Suprapubic skin (tissue), 4 donors: ENCODE measurements at regions not wholly inside any gene's neighbourhood (a gene's known extent, or its start where the extent isn't known, plus 50 kb on each side); places are given as distances from the start of the nearest gene placed in this dataset.

Experiments
- DNase-seq, 2 donors: peaks; one replicate each; pipeline ENCODE4 v3.0.0-alpha.2; 2019; ENCODE audit warnings: low spot score in 2 of 2
- H3K27ac ChIP-seq: fragments of 200-600 bp; sonication (generic); one replicate; pipeline ENCODE4 v1.5.1; 2019
- H3K27me3 ChIP-seq: fragments of 200-600 bp; sonication (generic); one replicate; pipeline ENCODE4 v1.5.1; 2019
- H3K36me3 ChIP-seq: fragments of 200-600 bp; sonication (generic); one replicate; pipeline ENCODE4 v1.5.1; 2019
- H3K4me1 ChIP-seq: fragments of 200-600 bp; sonication (generic); one replicate; pipeline ENCODE4 v1.5.1; 2019
- H3K4me3 ChIP-seq: fragments of 200-600 bp; sonication (generic); one replicate; pipeline ENCODE4 v1.5.1; 2019; ENCODE audit warnings: mild to moderate bottlenecking
- H3K9me3 ChIP-seq: fragments of 200-600 bp; sonication (generic); one replicate; pipeline ENCODE4 v1.5.1; 2019
- EP300 ChIP-seq: sonication (generic); formaldehyde crosslinking; IDR thresholded peaks from one replicate; pipeline ENCODE4 v1.6.1; 2017; ENCODE audit warnings: antibody characterized with exemption
- POLR2A ChIP-seq, 2 donors: fragments of 450-650 bp; IDR thresholded peaks; one replicate each; pipeline ENCODE4 v1.6.1; 2017; ENCODE audit warnings: antibody characterized with exemption in 2 of 2, mild to moderate bottlenecking in 2 of 2, moderate library complexity in 2 of 2
- POLR2AphosphoS5 ChIP-seq, 3 donors: sonication (generic); formaldehyde crosslinking; IDR thresholded peaks; one replicate each; pipeline ENCODE4 v1.6.1; 2017; ENCODE audit warnings: antibody characterized with exemption in 3 of 3
- WGBS: methylation state at CpG from one replicate; pipeline ENCODE4 v1.1.5; 2018; 5-methylcytosine and 5-hydroxymethylcytosine counted together
- TF ChIP-seq, protein P1 (sequence below), 2 donors: fragments of 200-600 bp in 1 of 2; fragments of 450-650 bp in 1 of 2; sonication (generic) in 1 of 2; IDR thresholded peaks; one replicate each; pipeline ENCODE4 v1.5.1; 2016 to 2019; ENCODE audit warnings: antibody characterized with exemption in 2 of 2, mild to moderate bottlenecking in 1 of 2, moderate library complexity in 1 of 2

DNA sequence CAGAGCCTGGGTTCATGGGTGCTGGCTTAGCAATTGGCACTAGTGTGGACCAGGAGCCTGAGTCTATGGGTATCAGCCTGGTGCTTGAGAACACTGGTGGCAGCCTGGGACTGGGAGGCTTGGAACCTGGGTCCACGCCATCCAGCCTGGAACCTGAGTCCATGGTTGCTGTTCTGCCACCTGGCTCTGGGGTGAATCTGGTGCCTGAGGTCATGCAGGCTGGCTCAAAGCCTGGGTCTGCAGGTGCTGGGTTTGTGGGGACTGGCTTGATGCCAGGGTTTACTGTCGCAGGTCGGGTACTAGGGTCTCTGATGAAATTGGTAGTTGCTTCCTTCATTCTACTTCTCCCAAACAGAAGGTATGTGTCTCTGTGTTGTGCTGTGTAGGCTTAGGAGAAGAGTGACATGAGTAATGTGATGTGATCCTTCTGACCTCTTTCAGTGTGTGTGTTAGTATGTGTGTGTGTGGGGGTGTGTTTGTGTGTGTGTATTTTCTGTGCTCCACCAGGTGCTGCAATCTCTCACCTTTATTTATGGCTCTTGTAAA, 517.0 kb upstream of the EPHA5 start:
- no peak for TF ChIP-seq EP300
- TF ChIP-seq, protein P1, sequence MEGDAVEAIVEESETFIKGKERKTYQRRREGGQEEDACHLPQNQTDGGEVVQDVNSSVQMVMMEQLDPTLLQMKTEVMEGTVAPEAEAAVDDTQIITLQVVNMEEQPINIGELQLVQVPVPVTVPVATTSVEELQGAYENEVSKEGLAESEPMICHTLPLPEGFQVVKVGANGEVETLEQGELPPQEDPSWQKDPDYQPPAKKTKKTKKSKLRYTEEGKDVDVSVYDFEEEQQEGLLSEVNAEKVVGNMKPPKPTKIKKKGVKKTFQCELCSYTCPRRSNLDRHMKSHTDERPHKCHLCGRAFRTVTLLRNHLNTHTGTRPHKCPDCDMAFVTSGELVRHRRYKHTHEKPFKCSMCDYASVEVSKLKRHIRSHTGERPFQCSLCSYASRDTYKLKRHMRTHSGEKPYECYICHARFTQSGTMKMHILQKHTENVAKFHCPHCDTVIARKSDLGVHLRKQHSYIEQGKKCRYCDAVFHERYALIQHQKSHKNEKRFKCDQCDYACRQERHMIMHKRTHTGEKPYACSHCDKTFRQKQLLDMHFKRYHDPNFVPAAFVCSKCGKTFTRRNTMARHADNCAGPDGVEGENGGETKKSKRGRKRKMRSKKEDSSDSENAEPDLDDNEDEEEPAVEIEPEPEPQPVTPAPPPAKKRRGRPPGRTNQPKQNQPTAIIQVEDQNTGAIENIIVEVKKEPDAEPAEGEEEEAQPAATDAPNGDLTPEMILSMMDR (IDR thresholded peaks at IDR 0.05), result no peak
- TF ChIP-seq POLR2AphosphoS5 (IDR thresholded peaks at IDR 0.05), result no peak
- no peak for TF ChIP-seq POLR2A (IDR thresholded peaks at IDR 0.05)
- Histone ChIP-seq H3K27me3 (no peaks in the 10 kb centered on the region), H3K27ac (no peak overlapping the region), H3K4me1 (no peaks in the 10 kb centered on the region), H3K9me3 (no peaks in the 10 kb centered on the region), H3K36me3 (no peaks in the 10 kb centered on the region), H3K4me3 (no peak overlapping the region)
- WGBS, result 59% methylated on average over 2 of the region's 3 CpGs
- DNase-seq, result no peak

DNA sequence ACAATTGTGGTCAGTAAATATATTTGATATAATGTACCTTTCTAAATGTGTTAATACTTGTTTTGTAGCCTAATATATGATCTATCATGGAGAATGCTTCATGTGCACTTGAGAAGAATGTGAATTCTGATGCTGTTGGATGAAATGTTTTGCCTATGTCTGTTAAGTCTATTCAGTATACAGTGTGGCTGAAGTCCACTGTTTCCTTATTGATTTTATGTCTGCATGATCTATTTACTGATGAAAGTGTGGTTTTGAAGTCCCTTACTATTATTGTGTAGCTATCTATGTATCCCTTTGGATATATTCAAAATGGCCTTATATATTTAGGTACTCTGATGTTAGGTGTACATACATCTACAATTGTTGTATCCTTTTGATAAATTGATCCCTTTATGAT, 515.8 kb upstream of the EPHA5 start:
- Histone ChIP-seq H3K27ac (no peak overlapping the region), H3K9me3 (no peaks in the 10 kb centered on the region), H3K4me3 (no peak overlapping the region), H3K4me1 (no peaks in the 10 kb centered on the region), H3K36me3 (no peaks in the 10 kb centered on the region), H3K27me3 (no peaks in the 10 kb centered on the region)
- DNase-seq, result no peak
- no peak for TF ChIP-seq POLR2A (IDR thresholded peaks at IDR 0.05)
- TF ChIP-seq, protein P1 (IDR thresholded peaks at IDR 0.05), result no peak
- TF ChIP-seq EP300, result no peak
- TF ChIP-seq POLR2AphosphoS5 (IDR thresholded peaks at IDR 0.05), result no peak

DNA sequence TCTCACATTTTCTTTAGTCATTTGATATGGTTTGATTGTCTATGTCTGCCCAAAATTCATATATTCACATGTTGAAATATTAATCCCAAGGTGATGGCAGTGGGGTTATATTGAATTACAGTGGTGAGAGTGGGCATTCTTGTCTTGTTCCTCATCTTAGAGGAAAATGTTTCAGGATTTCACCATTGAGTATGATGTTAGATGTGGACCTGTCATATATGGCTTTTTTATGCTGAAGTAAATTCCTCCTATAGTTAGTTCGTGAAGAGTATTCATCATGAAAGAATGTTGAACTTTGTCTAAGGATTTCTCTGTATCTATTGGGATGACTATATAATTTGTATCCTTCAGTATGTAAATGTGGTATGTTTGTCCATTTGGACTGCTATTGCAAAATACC, 512.3 kb upstream of the EPHA5 start:
- no peaks in the 10 kb centered on the region for H3K4me1 ChIP-seq
- no peak for DNase-seq
- no peaks in the 10 kb centered on the region for H3K36me3 ChIP-seq
- no peak overlapping the region for H3K4me3 ChIP-seq
- H3K27me3 ChIP-seq, result no peaks in the 10 kb centered on the region
- no peaks in the 10 kb centered on the region for H3K9me3 ChIP-seq
- 84% methylated on average over 1 of the region's 1 CpG for WGBS
- TF ChIP-seq, protein P1 (IDR thresholded peaks at IDR 0.05), result no peak
- no peak for TF ChIP-seq POLR2A (IDR thresholded peaks at IDR 0.05)
- no peak for TF ChIP-seq EP300
- no peak for TF ChIP-seq POLR2AphosphoS5 (IDR thresholded peaks at IDR 0.05)
- H3K27ac ChIP-seq, result no peak overlapping the region

DNA sequence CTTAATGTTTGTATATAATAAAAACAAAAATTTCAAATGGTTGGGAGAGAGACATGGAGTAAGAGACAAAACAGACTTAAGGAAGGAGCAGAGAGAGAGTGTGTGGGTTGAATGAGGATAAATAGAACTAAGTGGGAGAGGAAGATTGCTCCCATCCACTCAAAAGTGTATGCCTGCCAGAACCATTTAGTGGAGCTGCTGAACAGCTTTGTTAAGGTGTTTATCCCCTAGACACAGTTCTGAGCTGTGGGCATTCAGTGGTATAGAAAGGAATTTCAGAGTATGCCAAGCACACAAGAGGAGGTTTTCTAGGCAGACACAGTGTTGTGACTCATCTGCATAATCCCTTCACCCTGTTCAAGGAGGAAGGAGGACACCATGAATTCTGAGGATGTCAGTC, 508.6 kb upstream of the EPHA5 start:
- H3K4me1 ChIP-seq, result no peaks in the 10 kb centered on the region
- no peak overlapping the region for H3K4me3 ChIP-seq
- TF ChIP-seq POLR2A (IDR thresholded peaks at IDR 0.05) (no peak), POLR2AphosphoS5 (IDR thresholded peaks at IDR 0.05) (no peak)
- TF ChIP-seq, protein P1 (IDR thresholded peaks at IDR 0.05), result no peak
- no peak for DNase-seq
- no peaks in the 10 kb centered on the region for H3K27me3 ChIP-seq
- H3K27ac ChIP-seq, result no peak overlapping the region
- H3K9me3 ChIP-seq, result no peaks in the 10 kb centered on the region
- no peaks in the 10 kb centered on the region for H3K36me3 ChIP-seq

DNA sequence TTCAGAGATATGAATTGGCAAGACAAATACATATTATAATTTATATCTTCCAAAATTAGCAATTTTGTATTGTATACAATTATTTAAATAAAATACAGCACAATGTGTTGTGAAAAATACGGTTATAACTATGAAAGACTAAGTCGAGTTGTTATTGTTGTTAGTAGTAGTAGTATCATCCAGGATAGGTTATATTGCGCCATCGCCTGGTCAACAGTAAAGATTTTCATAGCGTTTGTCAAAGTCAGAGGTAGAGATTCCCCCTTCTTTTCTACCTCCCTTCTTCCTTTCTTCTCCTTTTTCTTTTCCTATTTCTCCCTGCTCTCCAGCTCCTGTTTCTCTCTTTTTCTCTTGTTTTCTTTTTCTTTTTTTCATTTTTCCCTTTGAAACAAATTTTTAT, 499.1 kb upstream of the EPHA5 start:
- TF ChIP-seq POLR2AphosphoS5 (IDR thresholded peaks at IDR 0.05), result no peak
- TF ChIP-seq POLR2A (IDR thresholded peaks at IDR 0.05), result no peak
- TF ChIP-seq EP300, result no peak
- TF ChIP-seq, protein P1 (IDR thresholded peaks at IDR 0.05), result no peak

More for the DNA sequence above, 499.1 kb upstream of the EPHA5 start:
- Histone ChIP-seq H3K4me3 (no peak overlapping the region), H3K9me3 (no peaks in the 10 kb centered on the region), H3K27me3 (no peaks in the 10 kb centered on the region), H3K4me1 (no peaks in the 10 kb centered on the region), H3K27ac (no peak overlapping the region), H3K36me3 (no peaks in the 10 kb centered on the region)
- WGBS, result 35% methylated on average over 5 of the region's 5 CpGs
- no peak for DNase-seq
